ENCODE measurements at regions not wholly inside any gene's neighbourhood (a gene's known extent, or its start where the extent isn't known, plus 50 kb on each side); places are given as distances from the start of the nearest gene placed in this dataset.

DNA sequence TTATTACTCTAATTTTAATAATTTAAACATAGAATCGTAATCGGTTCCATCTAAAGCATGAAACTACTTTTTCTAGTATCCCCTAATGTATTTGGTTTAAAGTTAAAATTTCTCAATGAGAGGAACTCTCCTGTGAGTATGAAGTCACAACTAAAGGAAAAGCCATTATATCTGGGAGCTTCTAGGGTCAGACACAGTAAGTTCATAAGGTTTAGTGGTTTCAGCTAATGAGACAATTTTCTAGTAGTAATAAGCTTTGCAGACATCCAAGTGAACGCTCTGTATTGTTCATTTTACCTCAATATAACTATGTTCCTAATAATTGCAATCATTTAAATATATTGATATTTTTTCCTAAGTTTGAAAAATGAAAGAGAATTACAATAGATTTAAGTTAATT, 364.4 kb upstream of the CDH9 start:
- no peak for TF ChIP-seq EZH2 (IDR thresholded peaks at IDR 0.05; ENCODE audit: low read length, missing control alignments)
- TF ChIP-seq, protein P1, sequence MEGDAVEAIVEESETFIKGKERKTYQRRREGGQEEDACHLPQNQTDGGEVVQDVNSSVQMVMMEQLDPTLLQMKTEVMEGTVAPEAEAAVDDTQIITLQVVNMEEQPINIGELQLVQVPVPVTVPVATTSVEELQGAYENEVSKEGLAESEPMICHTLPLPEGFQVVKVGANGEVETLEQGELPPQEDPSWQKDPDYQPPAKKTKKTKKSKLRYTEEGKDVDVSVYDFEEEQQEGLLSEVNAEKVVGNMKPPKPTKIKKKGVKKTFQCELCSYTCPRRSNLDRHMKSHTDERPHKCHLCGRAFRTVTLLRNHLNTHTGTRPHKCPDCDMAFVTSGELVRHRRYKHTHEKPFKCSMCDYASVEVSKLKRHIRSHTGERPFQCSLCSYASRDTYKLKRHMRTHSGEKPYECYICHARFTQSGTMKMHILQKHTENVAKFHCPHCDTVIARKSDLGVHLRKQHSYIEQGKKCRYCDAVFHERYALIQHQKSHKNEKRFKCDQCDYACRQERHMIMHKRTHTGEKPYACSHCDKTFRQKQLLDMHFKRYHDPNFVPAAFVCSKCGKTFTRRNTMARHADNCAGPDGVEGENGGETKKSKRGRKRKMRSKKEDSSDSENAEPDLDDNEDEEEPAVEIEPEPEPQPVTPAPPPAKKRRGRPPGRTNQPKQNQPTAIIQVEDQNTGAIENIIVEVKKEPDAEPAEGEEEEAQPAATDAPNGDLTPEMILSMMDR (conservative IDR thresholded peaks at IDR 0.05 in 1 of 2, IDR thresholded peaks at IDR 0.05 in 1 of 2; ENCODE audit: low read depth in 1 of 2, low read length in 2 of 2), result no peak

Measured in fibroblast of lung (primary cell).